Large intestine (tissue), 3 donors: ENCODE measurements at regions not wholly inside any gene's neighbourhood (a gene's known extent, or its start where the extent isn't known, plus 50 kb on each side); places are given as distances from the start of the nearest gene placed in this dataset.
A peak's percentile ranks its signal among the peaks of the same experiment; 100 is the strongest.

Source experiments
- DNase-seq, 2 donors: peaks; one replicate each; pipeline versions ENCODE4 v3.0.0 to v3.0.0-alpha.2; 2013
- H3K27ac ChIP-seq: one replicate; pipeline ENCODE4 v1.5.1; 2013; ENCODE audit warnings: low read length
- H3K27me3 ChIP-seq: 2 replicates; pipeline ENCODE4 v1.6.1; 2013; ENCODE audit warnings: low read length; ENCODE audit not compliant: control insufficient read depth, insufficient read depth
- H3K36me3 ChIP-seq: 2 replicates; pipeline ENCODE4 v1.6.1; 2013; ENCODE audit warnings: low read length; ENCODE audit not compliant: control insufficient read depth, insufficient read depth
- H3K4me1 ChIP-seq: one replicate; pipeline ENCODE4 v1.6.1; 2013; ENCODE audit warnings: low read length; ENCODE audit not compliant: control insufficient read depth, insufficient read depth
- H3K4me3 ChIP-seq: one replicate; pipeline ENCODE4 v1.5.1; 2013; ENCODE audit warnings: low read length
- H3K9me3 ChIP-seq: one replicate; pipeline ENCODE4 v1.6.1; 2013; ENCODE audit warnings: mild to moderate bottlenecking, low read depth, low read length, moderate library complexity; ENCODE audit not compliant: control insufficient read depth
- WGBS: methylation state at CpG from one replicate; pipeline ENCODE4 v1.1.5; 2013; ENCODE audit warnings: low lambda C conversion rate; ENCODE audit not compliant: insufficient coverage; 5-methylcytosine and 5-hydroxymethylcytosine counted together

- Histone ChIP-seq H3K27ac (no peak overlapping the region), H3K36me3 (no peaks in the 10 kb centered on the region), H3K9me3 (no peaks in the 10 kb centered on the region), H3K4me1 (no peaks in the 10 kb centered on the region), H3K27me3 (no peaks in the 10 kb centered on the region), H3K4me3 (no peak overlapping the region)
- no peak for DNase-seq
- no CpG with 5 or more reads among the region's 9 CpGs for WGBS
Measured at GRCh38 chr1:5664081-5664768, 328.0 kb downstream of the NPHP4 start.

- Histone ChIP-seq H3K27me3 (no peaks in the 10 kb centered on the region), H3K27ac (no peak overlapping the region)
- WGBS, result no CpG with 5 or more reads among the region's 5 CpGs
Measured at GRCh38 chr1:5662744-5663126, 329.5 kb downstream of the NPHP4 start.

GRCh38 chr1:5662086-5662743, 330.0 kb downstream of the NPHP4 start:
- no peak for DNase-seq
- Histone ChIP-seq H3K27me3 (no peaks in the 10 kb centered on the region), H3K4me1 (no peaks in the 10 kb centered on the region)

More at GRCh38 chr1:5662744-5663126, 329.5 kb downstream of the NPHP4 start:
- no peak for DNase-seq
- no peaks in the 10 kb centered on the region for H3K9me3 ChIP-seq
- H3K36me3 ChIP-seq, result no peaks in the 10 kb centered on the region
- H3K4me1 ChIP-seq, result no peaks in the 10 kb centered on the region
- no peak overlapping the region for H3K4me3 ChIP-seq

GRCh38 chr1:5661196-5662085, 330.8 kb downstream of the NPHP4 start:
- Histone ChIP-seq H3K36me3 (no peaks in the 10 kb centered on the region), H3K4me3 (no peak overlapping the region), H3K27me3 (no peaks in the 10 kb centered on the region), H3K4me1 (no peaks in the 10 kb centered on the region), H3K9me3 (no peaks in the 10 kb centered on the region), H3K27ac (no peak overlapping the region)
- no peak for DNase-seq
- WGBS, result no CpG with 5 or more reads among the region's 24 CpGs

More at GRCh38 chr1:5662086-5662743, 330.0 kb downstream of the NPHP4 start:
- Histone ChIP-seq H3K36me3 (no peaks in the 10 kb centered on the region), H3K9me3 (no peaks in the 10 kb centered on the region), H3K27ac (no peak overlapping the region), H3K4me3 (no peak overlapping the region)
- no CpG with 5 or more reads among the region's 9 CpGs for WGBS

- H3K27ac ChIP-seq, result no peak overlapping the region
- H3K4me3 ChIP-seq, result no peak overlapping the region
- H3K9me3 ChIP-seq, result no peaks in the 10 kb centered on the region
- H3K4me1 ChIP-seq, result no peaks in the 10 kb centered on the region
- no peaks in the 10 kb centered on the region for H3K27me3 ChIP-seq
- H3K36me3 ChIP-seq, result no peaks in the 10 kb centered on the region
- no peak for DNase-seq
- no CpG with 5 or more reads among the region's 13 CpGs for WGBS
Measured at GRCh38 chr1:5660141-5660935, 331.9 kb downstream of the NPHP4 start.

GRCh38 chr1:5659606-5660005, 332.6 kb downstream of the NPHP4 start:
- WGBS, result no CpG with 5 or more reads among the region's 3 CpGs
- Histone ChIP-seq H3K27me3 (no peaks in the 10 kb centered on the region), H3K4me3 (no peak overlapping the region), H3K36me3 (no peaks in the 10 kb centered on the region), H3K4me1 (no peaks in the 10 kb centered on the region), H3K9me3 (no peaks in the 10 kb centered on the region), H3K27ac (no peak overlapping the region)
- no peak for DNase-seq

- Histone ChIP-seq H3K27me3 (no peaks in the 10 kb centered on the region), H3K9me3 (no peaks in the 10 kb centered on the region), H3K4me1 (no peaks in the 10 kb centered on the region), H3K36me3 (no peaks in the 10 kb centered on the region), H3K4me3 (no peak overlapping the region), H3K27ac (no peak overlapping the region)
- no CpG with 5 or more reads among the region's 16 CpGs for WGBS
- DNase-seq, result peak; percentile 25 to 53
Measured at GRCh38 chr1:5658340-5659316, 333.6 kb downstream of the NPHP4 start.

GRCh38 chr1:5651964-5652821, 340.0 kb downstream of the NPHP4 start:
- WGBS, result no CpG with 5 or more reads among the region's 18 CpGs
- H3K4me3 ChIP-seq, result no peak overlapping the region
- no peaks in the 10 kb centered on the region for H3K9me3 ChIP-seq
- no peak overlapping the region for H3K27ac ChIP-seq
- DNase-seq, result no peak
- H3K4me1 ChIP-seq, result no peaks in the 10 kb centered on the region
- H3K36me3 ChIP-seq, result no peaks in the 10 kb centered on the region
- H3K27me3 ChIP-seq, result peaks cover 18% of the 10 kb centered on the region

- H3K4me1 ChIP-seq, result no peaks in the 10 kb centered on the region
- no peak overlapping the region for H3K27ac ChIP-seq
- peaks cover 18% of the 10 kb centered on the region for H3K27me3 ChIP-seq
- H3K36me3 ChIP-seq, result no peaks in the 10 kb centered on the region
- no peak for DNase-seq
- WGBS, result no CpG with 5 or more reads among the region's 11 CpGs
- no peak overlapping the region for H3K4me3 ChIP-seq
- H3K9me3 ChIP-seq, result no peaks in the 10 kb centered on the region
Measured at GRCh38 chr1:5651473-5651872, 340.8 kb downstream of the NPHP4 start.
